ENCODE measurements at regions not wholly inside any gene's neighbourhood (a gene's known extent, or its start where the extent isn't known, plus 50 kb on each side); places are given as distances from the start of the nearest gene placed in this dataset.
"Not testable (repeated sequence)": the region's sequence is repeated elsewhere in the genome, so short reads cannot be mapped to it uniquely, and the experiment has no call there.

- no peak for DNase-seq (ENCODE audit: low read depth in 2 of 2)
These were observed 146.7 kb upstream of the ID4 start for GRCh38 chr6:19690325-19691075.

DNA sequence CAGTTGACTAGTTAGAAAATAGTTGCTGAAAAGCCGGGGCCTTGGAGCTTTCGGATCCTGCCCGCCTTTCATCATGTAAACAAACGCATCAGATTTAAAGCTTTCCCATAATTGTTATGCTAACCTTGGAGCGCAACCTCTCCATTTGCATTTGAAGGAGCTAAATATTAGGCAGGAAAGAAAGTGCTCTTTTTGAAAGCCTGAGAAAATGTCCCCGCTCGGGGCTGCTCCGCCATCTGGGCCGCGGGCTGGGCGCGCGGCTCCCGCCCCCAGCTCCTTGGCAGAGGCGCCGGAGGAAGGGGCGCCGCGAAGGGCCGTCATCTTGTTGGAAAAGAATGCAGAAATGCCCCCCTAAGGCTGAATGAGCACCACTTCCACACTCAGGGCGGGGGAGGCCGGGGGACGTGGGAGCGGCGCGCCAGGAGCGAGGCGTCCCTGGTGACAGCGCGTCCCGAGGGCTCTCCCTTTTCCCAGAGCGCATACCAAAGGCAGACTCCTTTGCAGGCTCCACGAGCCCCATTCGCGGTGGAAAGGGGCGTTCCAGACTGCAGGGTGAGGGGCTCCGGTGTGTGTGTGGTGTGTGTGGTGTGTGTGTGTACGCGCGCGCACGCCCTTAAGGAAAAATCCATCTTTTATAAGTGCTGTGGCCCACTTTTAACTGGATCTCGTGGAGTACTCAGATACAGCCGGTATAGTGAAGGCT is 145.6 kb upstream of the ID4 start:
- no peak for DNase-seq (ENCODE audit: low read depth in 2 of 2)

GRCh38 chr6:19692506-19693298 is 144.5 kb upstream of the ID4 start:
- DNase-seq (ENCODE audit: low read depth in 2 of 2): no peak

- no peak for DNase-seq (ENCODE audit: low read depth in 2 of 2)
These were observed 142.5 kb upstream of the ID4 start for GRCh38 chr6:19694697-19695096.

GRCh38 chr6:19697744-19698290 is 139.4 kb upstream of the ID4 start:
- no peak for DNase-seq (ENCODE audit: low read depth in 2 of 2)

GRCh38 chr6:19699932-19700331 is 137.2 kb upstream of the ID4 start:
- no peak for DNase-seq (ENCODE audit: low read depth in 2 of 2)

DNA sequence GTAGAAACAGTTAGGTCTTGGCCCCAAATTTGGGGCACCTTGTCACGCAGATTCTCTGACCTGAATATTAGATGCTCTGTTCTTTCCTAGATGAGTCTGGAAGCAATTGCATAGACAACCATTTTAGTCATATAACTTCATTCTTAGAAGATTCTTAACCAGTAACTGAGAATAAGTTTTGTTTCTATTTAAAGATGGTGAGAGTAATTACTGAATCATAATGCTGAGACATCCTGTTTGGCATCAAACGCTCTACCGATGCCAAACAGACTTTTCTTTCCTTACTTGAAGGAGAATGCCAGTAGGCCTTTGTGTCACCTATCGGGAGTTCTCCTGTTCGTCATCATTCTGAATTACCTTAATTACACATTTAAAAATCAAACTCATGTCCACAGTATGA is 131.6 kb upstream of the ID4 start:
- no peak for DNase-seq (ENCODE audit: low read depth in 2 of 2)

DNA sequence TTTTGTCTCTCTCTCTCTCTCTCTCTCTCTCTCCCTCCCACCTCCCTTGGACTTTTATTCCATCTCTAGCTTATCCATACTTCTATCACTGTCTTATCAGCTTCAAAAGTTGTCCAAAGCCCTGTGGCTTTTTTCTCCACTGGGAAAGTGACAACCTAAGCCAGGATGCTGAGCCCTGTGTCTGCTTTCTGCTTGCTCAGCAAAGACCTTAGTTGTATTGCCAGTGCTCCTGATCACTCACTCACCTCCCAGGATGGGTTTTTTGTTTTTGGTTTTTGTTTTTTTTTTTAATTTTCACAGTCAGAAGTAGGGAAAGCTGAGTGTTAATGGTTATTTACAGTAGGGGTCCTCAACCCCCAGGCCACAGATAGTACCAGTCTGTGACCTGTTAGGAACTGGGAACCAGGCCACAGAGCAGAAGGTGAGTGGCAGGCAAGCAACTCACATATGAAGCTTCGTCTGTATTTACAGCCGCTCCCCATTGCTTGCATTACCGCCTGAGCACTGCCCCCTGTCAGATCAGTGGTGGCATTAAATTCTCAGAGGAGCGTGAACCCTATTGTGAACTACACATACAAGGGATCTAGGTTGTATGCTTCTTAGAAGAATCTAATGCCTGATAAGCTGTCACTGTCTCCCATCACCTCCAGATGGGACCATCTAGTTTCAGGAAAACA is 125.0 kb upstream of the ID4 start:
- DNase-seq (ENCODE audit: low read depth in 2 of 2): no peak

DNA sequence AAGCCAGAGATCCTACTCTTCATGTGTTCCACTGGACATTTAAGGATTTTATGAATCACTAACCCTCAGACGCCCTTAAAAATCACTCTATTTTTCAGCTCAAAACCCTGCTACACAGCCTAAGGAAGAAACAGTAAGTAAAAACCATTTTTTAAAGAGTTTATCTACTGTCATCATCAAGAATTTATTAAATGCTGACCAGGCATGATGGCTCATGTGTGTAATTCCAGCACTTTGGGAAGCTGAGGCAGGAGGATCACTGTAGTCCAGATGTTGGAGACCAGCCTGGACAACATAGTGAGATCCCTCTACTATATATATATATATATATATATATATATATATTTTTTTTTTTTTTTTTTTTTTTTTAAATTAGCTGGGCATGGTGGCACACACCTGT is 124.2 kb upstream of the ID4 start:
- DNase-seq (ENCODE audit: low read depth in 2 of 2): no peak

- no peak for DNase-seq (ENCODE audit: low read depth in 2 of 2)
These were observed 123.8 kb upstream of the ID4 start for GRCh38 chr6:19713411-19713810.

DNA sequence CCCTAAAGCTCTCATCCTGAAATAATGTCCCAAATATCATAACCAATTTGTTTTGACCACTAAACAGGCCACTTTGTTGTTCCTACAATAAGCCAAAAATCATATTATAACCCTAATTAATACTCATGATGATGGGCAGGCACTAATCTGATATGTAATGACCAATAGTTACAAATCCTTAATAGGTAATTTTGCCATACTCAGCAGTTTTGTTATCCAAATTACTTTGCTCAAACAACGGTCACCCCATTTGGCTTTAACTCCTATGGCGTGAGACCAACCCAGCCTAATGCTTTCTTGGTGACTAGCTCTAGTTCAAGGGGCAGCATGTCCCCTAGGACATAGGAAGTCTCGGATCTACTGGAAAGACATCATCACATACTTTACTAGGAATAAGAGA is 123.2 kb upstream of the ID4 start:
- no peak for DNase-seq (ENCODE audit: low read depth in 2 of 2)

DNA sequence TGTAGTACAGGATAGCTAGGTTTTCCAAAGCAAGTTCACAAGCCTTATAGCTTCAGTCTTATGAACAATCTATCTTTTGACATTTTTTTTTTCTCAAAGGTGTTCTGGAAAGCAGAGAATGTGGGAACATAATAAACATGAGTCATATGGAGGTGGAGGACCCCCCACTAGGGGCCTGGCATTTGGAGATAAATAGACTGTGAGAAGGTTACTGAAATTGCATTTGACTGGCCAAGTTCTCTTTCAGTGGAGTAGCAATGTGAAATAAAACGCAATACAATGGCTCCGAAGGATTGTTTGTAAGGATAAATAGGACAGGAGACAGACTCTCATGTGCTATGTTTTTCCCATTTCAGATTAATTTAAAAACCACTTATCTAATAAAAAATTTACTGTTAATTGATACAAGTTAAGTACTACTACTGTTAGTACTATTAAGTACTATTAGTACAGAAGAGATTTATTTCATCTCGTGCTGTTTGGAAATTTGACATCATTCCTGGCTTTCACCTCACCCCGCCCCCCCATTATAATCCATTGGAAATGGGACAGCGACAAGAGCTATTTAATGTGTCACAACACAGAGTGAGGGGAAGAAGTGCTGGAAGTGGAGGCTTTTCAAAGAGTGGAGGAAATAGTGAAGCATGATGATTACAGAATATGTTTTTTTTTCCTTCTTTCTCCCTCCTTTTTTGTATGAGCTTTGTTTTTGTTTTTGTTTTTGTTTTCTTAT is 122.6 kb upstream of the ID4 start:
- DNase-seq (ENCODE audit: low read depth in 2 of 2): no peak

- DNase-seq (ENCODE audit: low read depth in 2 of 2): no peak
These were observed 122.0 kb upstream of the ID4 start for GRCh38 chr6:19715167-19715551.

DNA sequence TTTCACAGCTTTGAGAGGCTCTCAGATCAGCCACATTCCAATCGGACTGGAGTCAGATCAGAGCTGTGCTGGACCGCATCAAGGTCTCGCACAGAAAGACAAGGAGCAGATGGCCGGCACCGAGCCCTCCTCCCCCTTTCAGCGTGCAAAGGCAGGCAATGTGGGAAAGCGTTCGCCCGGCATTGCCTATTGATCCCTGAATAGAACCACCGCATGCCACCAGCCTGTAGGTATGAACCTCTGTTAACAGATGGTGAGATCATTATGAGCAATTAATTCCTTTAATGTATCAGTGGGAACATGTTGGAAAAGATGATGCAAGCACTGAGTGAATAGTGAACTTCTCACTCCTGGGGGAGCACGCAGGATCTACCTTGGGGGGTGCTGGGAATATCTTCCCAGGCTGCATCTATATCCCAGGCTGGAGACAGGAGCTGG is 117.5 kb upstream of the ID4 start:
- no peak for DNase-seq (ENCODE audit: low read depth in 2 of 2)

DNA sequence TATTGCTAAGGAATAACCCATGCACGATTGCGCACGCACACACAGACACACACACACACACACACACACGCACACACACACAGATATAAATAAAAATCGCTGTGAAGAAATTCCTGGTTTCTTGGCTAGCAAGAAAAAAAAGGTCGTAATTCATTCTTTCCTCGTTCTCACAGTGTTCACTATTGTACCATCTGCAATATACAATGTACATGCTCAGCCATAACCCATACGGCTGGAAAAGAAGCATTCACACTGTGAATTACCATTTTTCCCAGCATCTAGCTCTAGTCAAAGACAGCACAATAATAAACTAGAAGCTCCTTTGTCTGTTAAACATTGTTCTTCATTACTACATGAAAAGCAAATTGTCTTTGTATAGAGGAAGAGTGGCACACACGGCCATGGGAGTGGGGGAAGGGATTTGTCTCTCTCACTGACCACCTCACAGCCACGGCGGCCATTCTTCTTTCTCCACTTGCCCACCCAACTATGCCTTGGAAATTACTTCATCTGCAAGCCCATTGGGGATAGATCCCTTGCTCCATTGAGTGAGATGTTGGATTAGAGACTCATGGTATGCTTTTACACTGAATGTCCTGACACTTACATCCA is 115.3 kb upstream of the ID4 start:
- DNase-seq (ENCODE audit: low read depth in 2 of 2): no peak

DNA sequence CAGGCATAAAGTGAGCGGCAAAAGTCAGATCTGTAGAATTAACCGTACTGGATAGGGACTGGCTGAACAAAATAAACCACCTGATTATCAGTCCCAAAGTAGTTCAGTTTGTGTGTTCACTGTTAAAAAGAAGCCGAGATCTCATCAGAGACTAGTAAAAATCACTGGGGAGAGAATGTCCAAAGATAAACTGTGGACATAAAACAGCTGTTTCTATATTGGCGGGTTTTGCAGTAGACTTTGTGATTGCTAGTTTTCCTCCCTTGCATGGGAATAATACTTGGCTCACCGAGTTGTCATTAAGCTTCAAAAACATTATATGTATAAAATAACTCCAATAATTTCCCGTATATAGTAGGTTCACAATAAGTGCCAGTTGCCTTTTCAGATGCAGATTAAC is 114.2 kb upstream of the ID4 start:
- no peak for DNase-seq (ENCODE audit: low read depth in 2 of 2)

DNA sequence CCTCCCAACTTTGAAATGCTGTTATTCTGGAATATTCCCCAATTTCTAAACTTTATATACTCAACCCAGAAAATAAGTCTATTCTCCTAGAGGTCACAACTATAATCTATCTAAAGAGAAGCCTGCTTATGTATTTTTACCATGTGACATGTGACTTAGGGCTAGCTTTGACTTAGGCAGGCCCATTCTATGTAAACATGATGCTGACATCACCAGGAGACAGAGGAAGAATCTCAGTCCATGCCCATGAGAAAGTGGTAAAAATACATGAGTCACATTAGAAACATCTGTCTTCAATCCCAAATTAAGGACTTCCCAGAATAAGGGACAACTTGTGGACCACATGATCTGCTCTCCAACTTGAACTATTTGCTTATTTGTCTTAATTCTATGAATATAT is 113.6 kb upstream of the ID4 start:
- no peak for DNase-seq (ENCODE audit: low read depth in 2 of 2)

GRCh38 chr6:19725436-19725835 is 111.7 kb upstream of the ID4 start:
- DNase-seq (ENCODE audit: low read depth in 2 of 2): not testable (repeated sequence)

GRCh38 chr6:19731282-19731681 is 105.9 kb upstream of the ID4 start:
- DNase-seq (ENCODE audit: low read depth in 2 of 2): no peak

- no peak for DNase-seq (ENCODE audit: low read depth in 2 of 2)
These were observed 103.1 kb upstream of the ID4 start for GRCh38 chr6:19734061-19734460.

GRCh38 chr6:19734519-19734918 is 102.7 kb upstream of the ID4 start:
- DNase-seq (ENCODE audit: low read depth in 2 of 2): no peak

Measured in stimulated activated CD8-positive, alpha-beta memory T cell treated with anti-CD3 and anti-CD28 coated beads, Interleukin-7, amount 100 ng/mL, for 4 hours (primary cell).